Suprapubic skin (tissue), 4 donors: ENCODE measurements at regions not wholly inside any gene's neighbourhood (a gene's known extent, or its start where the extent isn't known, plus 50 kb on each side); places are given as distances from the start of the nearest gene placed in this dataset.

Experiments used
- DNase-seq, 2 donors: peaks; one replicate each; pipeline ENCODE4 v3.0.0-alpha.2; 2019; ENCODE audit warnings: low spot score in 2 of 2
- H3K27ac ChIP-seq: fragments of 200-600 bp; sonication (generic); one replicate; pipeline ENCODE4 v1.5.1; 2019
- H3K27me3 ChIP-seq: fragments of 200-600 bp; sonication (generic); one replicate; pipeline ENCODE4 v1.5.1; 2019
- H3K36me3 ChIP-seq: fragments of 200-600 bp; sonication (generic); one replicate; pipeline ENCODE4 v1.5.1; 2019
- H3K4me1 ChIP-seq: fragments of 200-600 bp; sonication (generic); one replicate; pipeline ENCODE4 v1.5.1; 2019
- H3K4me3 ChIP-seq: fragments of 200-600 bp; sonication (generic); one replicate; pipeline ENCODE4 v1.5.1; 2019; ENCODE audit warnings: mild to moderate bottlenecking
- H3K9me3 ChIP-seq: fragments of 200-600 bp; sonication (generic); one replicate; pipeline ENCODE4 v1.5.1; 2019
- CTCF ChIP-seq, 2 donors: fragments of 200-600 bp in 1 of 2; fragments of 450-650 bp in 1 of 2; sonication (generic) in 1 of 2; IDR thresholded peaks; one replicate each; pipeline ENCODE4 v1.5.1; 2016 to 2019; ENCODE audit warnings: antibody characterized with exemption in 2 of 2, mild to moderate bottlenecking in 1 of 2, moderate library complexity in 1 of 2
- EP300 ChIP-seq: sonication (generic); formaldehyde crosslinking; IDR thresholded peaks from one replicate; pipeline ENCODE4 v1.6.1; 2017; ENCODE audit warnings: antibody characterized with exemption
- POLR2A ChIP-seq, 2 donors: fragments of 450-650 bp; IDR thresholded peaks; one replicate each; pipeline ENCODE4 v1.6.1; 2017; ENCODE audit warnings: antibody characterized with exemption in 2 of 2, mild to moderate bottlenecking in 2 of 2, moderate library complexity in 2 of 2
- POLR2AphosphoS5 ChIP-seq, 3 donors: sonication (generic); formaldehyde crosslinking; IDR thresholded peaks; one replicate each; pipeline ENCODE4 v1.6.1; 2017; ENCODE audit warnings: antibody characterized with exemption in 3 of 3
- WGBS: methylation state at CpG from one replicate; pipeline ENCODE4 v1.1.5; 2018; 5-methylcytosine and 5-hydroxymethylcytosine counted together

- Histone ChIP-seq H3K4me1 (no peaks in the 10 kb centered on the region), H3K27me3 (no peaks in the 10 kb centered on the region), H3K27ac (no peak overlapping the region), H3K9me3 (no peaks in the 10 kb centered on the region), H3K36me3 (no peaks in the 10 kb centered on the region), H3K4me3 (no peak overlapping the region)
- 75% methylated on average over 10 of the region's 10 CpGs for WGBS
- no peak for DNase-seq
- TF ChIP-seq POLR2AphosphoS5 (IDR thresholded peaks at IDR 0.05), result no peak
- no peak for TF ChIP-seq CTCF (IDR thresholded peaks at IDR 0.05)
- no peak for TF ChIP-seq POLR2A (IDR thresholded peaks at IDR 0.05)
- no peak for TF ChIP-seq EP300
These were observed 656.5 kb upstream of the COBL start for GRCh38 chr7:51973071-51973470.

GRCh38 chr7:51970961-51971665 is 654.5 kb upstream of the COBL start:
- Histone ChIP-seq H3K4me1 (no peaks in the 10 kb centered on the region), H3K27ac (no peak overlapping the region), H3K4me3 (no peak overlapping the region), H3K27me3 (no peaks in the 10 kb centered on the region), H3K36me3 (no peaks in the 10 kb centered on the region), H3K9me3 (no peaks in the 10 kb centered on the region)
- no peak for DNase-seq
- 57% methylated on average over 4 of the region's 4 CpGs for WGBS
- TF ChIP-seq CTCF (IDR thresholded peaks at IDR 0.05) (no peak), POLR2AphosphoS5 (IDR thresholded peaks at IDR 0.05) (no peak), POLR2A (IDR thresholded peaks at IDR 0.05) (no peak), EP300 (no peak)

- Histone ChIP-seq H3K4me3 (no peak overlapping the region), H3K9me3 (no peaks in the 10 kb centered on the region), H3K4me1 (no peaks in the 10 kb centered on the region), H3K27ac (no peak overlapping the region), H3K36me3 (no peaks in the 10 kb centered on the region), H3K27me3 (no peaks in the 10 kb centered on the region)
- WGBS, result 58% methylated on average over 2 of the region's 2 CpGs
- DNase-seq, result no peak
- TF ChIP-seq POLR2AphosphoS5 (IDR thresholded peaks at IDR 0.05), result no peak
- TF ChIP-seq EP300, result no peak
- TF ChIP-seq CTCF (IDR thresholded peaks at IDR 0.05), result no peak
- no peak for TF ChIP-seq POLR2A (IDR thresholded peaks at IDR 0.05)
These were observed 651.9 kb upstream of the COBL start for GRCh38 chr7:51968461-51968860.

- Histone ChIP-seq H3K27me3 (no peaks in the 10 kb centered on the region), H3K4me1 (no peaks in the 10 kb centered on the region), H3K9me3 (no peaks in the 10 kb centered on the region), H3K4me3 (no peak overlapping the region), H3K27ac (no peak overlapping the region), H3K36me3 (no peaks in the 10 kb centered on the region)
- no peak for TF ChIP-seq CTCF (IDR thresholded peaks at IDR 0.05)
- TF ChIP-seq POLR2A (IDR thresholded peaks at IDR 0.05), result no peak
- TF ChIP-seq POLR2AphosphoS5 (IDR thresholded peaks at IDR 0.05), result no peak
- TF ChIP-seq EP300, result no peak
- 28% methylated on average over 5 of the region's 5 CpGs for WGBS
- no peak for DNase-seq
These were observed 648.8 kb upstream of the COBL start for GRCh38 chr7:51965454-51965853.

GRCh38 chr7:51961804-51962203 is 645.2 kb upstream of the COBL start:
- TF ChIP-seq CTCF (IDR thresholded peaks at IDR 0.05) (no peak), EP300 (no peak), POLR2AphosphoS5 (IDR thresholded peaks at IDR 0.05) (no peak), POLR2A (IDR thresholded peaks at IDR 0.05) (no peak)
- Histone ChIP-seq H3K9me3 (no peaks in the 10 kb centered on the region), H3K4me1 (no peaks in the 10 kb centered on the region), H3K27me3 (no peaks in the 10 kb centered on the region), H3K4me3 (no peak overlapping the region), H3K27ac (no peak overlapping the region), H3K36me3 (no peaks in the 10 kb centered on the region)
- 95% methylated on average over 2 of the region's 2 CpGs for WGBS
- DNase-seq, result no peak
